Astrocyte of the cerebellum (primary cell): ENCODE measurements at regions not wholly inside any gene's neighbourhood (a gene's known extent, or its start where the extent isn't known, plus 50 kb on each side); places are given as distances from the start of the nearest gene placed in this dataset.

Source experiments
- DNase-seq: peaks from one replicate; pipeline ENCODE4 v3.0.0-alpha.2; 2011; ENCODE audit warnings: low read depth
- H3K4me3 ChIP-seq: 2 replicates; pipeline ENCODE4 v1.5.1; 2011; ENCODE audit warnings: mild to moderate bottlenecking, low read depth, low read length, moderate library complexity
- CTCF ChIP-seq: IDR thresholded peaks from 2 replicates; pipeline ENCODE4 v1.5.1; 2012; ENCODE audit warnings: low read length, low read depth, moderate library complexity, mild to moderate bottlenecking; ENCODE audit errors: missing control alignments
- in situ Hi-C: cut with HindIII; loops from 2 replicates; pipeline ENCODE4 v1.10.0; 2017; ENCODE audit warnings: low sequenced_read_pairs

GRCh38 chr20:57064836-57065235 is 201.6 kb downstream of the BMP7 start:
- in situ Hi-C loops = no loop called here
- DNase-seq = no peak
- H3K4me3 ChIP-seq = no peak overlapping the region
- TF ChIP-seq CTCF = no peak

- no peak for DNase-seq
- in situ Hi-C loops = no loop called here
- TF ChIP-seq CTCF = no peak
Observed at GRCh38 chr20:57065646-57066045, 200.8 kb downstream of the BMP7 start.

GRCh38 chr20:57066126-57066900 is 200.1 kb downstream of the BMP7 start:
- H3K4me3 ChIP-seq = no peak overlapping the region
- in situ Hi-C loops = no loop called here
- TF ChIP-seq CTCF = no peak
- DNase-seq = no peak

More at GRCh38 chr20:57065646-57066045, 200.8 kb downstream of the BMP7 start:
- no peak overlapping the region for H3K4me3 ChIP-seq

GRCh38 chr20:57069442-57069841 is 197.0 kb downstream of the BMP7 start:
- H3K4me3 ChIP-seq = no peak overlapping the region
- TF ChIP-seq CTCF = no peak
- no peak for DNase-seq
- in situ Hi-C loops = no loop called here

- in situ Hi-C loops = no loop called here
- no peak overlapping the region for H3K4me3 ChIP-seq
- no peak for TF ChIP-seq CTCF
- no peak for DNase-seq
Observed at GRCh38 chr20:57070296-57070695, 196.1 kb downstream of the BMP7 start.

- no peak for TF ChIP-seq CTCF
- no peak overlapping the region for H3K4me3 ChIP-seq
- no peak for DNase-seq
- in situ Hi-C loops = no loop called here
Observed at GRCh38 chr20:57071283-57071731, 195.1 kb downstream of the BMP7 start.
